IPS DF 19.7 (cell line): ENCODE measurements at regions not wholly inside any gene's neighbourhood (a gene's known extent, or its start where the extent isn't known, plus 50 kb on each side); places are given as distances from the start of the nearest gene placed in this dataset.

Experiments
- DNase-seq: peaks from one replicate; pipeline ENCODE4 v3.0.0-alpha.2; 2013; ENCODE audit warnings: low read depth, low spot score

DNA sequence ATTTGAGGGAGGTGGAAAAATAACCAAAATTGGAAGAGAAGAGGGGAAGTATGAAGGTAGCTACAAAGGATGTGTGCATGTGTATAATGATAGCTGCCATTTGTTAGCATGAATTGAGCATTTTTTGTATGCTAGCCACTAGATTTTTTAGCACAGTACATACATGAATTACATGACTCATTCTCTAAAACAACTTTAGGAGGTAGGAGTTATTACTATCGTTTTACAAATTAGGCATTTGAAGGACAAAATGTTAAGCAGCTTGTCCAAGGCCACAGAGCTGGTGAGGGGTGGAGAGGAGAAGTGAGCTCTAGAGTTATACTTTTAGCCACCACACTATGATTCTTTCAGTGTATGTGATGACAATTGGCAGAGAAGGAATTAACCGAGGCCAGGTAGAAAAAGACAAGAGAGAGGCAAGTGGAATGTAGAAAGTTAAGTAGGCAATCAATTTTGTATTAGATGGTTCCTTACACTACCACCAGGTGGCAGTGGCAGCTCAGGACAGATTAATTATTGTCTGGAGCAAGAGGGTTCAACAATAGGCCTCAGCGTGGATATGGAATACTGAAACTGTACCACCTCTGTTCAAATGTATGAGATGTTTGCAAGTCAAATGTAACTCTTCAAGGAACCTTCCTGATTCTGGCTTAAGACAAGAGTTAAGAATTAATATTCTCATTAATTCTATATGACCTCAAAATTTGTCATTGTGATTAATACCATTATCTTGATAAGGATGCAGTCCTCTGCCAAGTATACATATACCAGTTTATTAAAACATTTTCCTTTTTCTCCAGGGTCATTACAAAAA, 128.0 kb downstream of the MBL2 start:
- peak; percentile 7 for DNase-seq

DNA sequence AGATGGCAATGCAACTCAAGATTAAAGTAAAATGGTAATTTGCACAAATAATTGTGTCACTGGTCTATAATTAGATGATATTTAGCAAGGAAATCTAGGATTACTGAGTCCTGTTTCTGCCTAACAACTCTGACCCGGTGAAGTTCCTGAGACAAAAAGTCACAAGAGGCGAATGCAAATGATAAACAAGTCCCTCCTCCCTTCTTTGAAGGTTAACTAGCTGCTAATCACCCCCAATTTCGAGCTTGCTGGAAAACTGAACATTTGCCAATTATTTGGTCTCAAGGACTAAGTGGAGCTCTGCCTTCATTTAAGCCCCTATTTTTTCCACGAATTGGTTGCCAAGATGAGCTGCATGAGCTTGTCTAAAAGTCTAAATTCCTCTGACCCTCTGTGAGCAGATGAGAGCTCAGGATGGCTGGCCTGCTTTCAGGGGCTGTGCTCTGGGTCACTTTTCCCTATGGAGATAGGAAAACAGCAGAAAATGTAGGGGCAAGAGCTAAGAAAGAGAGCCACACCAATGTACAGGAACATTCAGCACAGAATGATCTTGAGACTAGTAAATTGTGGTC, 127.3 kb downstream of the MBL2 start:
- DNase-seq = no peak

DNA sequence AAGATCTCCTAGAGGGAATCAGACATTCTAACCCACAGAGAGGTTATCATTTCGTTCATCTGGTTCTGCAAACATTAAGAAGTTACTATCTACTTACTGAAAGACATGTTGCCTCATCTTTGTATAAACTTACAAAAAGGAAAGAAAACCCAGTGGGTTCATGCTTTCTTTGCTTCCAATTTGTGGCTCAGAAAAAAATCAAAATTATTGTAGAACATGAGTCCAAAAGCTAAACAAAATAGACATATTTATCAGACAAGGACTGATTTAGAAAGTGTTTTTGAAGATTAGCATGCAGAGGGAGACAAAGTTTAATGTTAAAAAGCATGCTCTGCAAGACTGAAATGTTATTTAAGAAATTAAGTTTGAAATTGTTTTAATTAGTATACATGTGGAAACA, 123.1 kb downstream of the MBL2 start:
- no peak for DNase-seq

DNA sequence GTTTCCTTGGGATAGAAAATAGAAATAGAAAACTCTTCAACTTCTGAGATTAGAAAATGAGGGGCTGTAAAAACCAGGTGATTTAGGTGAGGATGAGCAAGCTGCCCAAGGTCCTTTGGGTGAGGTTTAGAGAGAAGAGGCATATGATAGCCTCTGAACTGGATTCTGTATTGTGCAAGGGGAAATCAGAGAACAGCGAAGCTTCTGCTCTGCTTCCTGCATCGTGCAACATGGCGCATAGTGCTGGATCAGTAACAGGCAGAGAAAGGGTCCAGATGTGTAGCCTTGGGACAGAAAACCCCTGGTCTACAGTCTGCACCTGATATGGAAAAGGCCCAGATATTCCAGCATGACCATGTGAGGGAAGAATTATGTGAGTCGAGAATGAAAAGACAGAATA, 121.7 kb downstream of the MBL2 start:
- DNase-seq = no peak

DNA sequence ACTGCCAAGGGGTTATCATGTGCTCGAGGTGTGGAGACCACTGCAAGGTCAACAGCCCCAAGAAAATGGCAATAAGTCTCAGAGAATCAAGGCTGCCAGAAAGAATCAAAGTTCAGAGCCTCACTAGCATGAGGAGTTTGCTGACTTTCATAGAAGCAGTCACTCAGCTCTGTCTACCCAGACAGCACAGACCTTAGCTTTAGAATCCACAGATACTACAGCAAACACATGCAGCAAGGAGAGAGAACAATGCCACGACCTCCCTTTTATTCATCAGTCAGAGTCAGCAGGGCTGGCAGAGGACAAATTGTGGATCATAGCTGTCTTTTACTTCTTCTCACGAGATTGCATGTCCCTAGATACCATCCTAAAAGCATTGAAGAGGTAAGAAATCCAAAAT, 121.3 kb downstream of the MBL2 start:
- DNase-seq = no peak

DNA sequence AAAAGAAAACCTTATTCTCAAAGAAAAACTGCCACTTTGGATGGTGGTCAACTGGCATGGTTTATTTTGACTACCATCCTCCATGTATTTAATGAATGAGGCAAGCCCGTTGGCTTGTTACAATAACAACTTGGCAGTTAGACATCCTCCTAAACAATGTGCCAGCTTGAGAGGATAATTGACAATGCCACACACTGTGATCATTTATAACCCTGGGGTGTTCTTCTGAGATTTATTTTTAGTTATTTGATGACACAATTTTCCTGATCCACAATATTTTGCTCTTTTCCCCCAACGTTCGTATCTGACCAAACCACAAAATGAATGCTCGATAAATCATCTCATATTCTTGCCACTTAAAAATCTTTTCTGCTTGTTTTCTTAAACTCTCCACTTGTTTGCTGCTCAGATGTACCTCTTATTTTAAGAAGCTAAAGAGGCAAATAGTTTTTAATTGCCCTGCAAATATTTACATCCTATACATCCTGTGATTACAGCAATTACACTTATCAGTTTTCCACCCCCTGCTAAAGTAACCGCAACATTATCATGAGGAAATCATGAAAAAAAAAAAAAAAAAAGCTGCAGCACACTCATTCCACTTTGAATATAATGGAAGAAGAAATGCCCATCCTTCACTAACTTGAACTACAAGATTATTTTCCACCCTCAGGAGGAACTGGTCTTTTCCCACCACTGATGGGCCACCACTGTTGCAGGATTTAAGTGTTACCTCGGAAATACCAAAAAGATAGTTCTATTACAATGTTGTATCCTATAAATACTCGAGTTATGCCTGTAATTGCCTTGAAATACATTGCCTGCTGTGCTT, 119.9 kb downstream of the MBL2 start:
- no peak for DNase-seq

DNA sequence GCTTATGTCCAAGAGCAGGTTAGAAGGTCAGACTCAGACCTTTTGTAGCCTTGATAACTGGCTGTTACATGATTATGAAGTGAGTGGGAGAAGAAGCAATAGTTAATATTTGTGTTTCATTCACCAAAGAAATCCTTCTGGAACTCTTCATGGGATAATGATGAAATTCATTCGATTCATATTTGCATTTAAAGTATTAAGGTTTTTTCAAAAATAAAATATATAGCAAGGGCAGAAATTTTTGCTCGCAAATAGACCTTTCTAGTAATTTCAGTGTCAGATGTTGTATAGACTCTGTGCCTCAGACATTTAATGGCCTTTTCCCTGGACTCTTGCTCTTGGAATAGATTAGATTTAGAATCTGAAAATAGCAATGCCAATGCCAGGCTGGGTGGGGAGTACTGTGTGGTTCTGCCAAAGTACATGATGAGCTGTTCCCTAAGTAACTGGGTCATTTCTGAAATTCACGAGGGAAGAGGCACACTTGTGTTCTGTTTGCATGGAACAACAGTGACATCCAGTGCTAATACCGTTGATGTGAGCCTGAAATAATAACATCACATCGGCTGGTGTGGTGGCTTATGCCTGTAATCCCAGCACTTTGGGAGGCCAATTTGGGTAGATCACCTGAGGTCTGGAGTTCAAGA, 119.2 kb downstream of the MBL2 start:
- no peak for DNase-seq

DNA sequence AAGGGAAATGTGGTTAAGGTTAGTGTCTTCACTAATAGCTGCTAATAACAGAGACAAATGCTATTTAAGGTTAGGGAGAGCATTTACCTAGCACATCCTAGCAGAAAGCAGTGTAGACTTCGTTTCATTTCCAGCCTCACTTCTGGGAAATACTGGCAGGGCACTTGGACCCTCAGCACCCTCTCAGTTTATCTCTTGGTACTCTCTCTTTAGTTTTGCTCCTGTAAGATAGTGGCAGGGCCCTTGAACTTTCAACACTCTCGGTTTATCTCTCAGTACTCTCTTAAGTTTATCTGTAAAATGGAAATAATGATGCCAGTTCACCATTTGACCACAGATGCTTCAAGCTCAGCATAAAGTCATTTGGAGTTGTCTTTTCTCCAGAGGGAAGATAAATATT, 118.4 kb downstream of the MBL2 start:
- no peak for DNase-seq

DNA sequence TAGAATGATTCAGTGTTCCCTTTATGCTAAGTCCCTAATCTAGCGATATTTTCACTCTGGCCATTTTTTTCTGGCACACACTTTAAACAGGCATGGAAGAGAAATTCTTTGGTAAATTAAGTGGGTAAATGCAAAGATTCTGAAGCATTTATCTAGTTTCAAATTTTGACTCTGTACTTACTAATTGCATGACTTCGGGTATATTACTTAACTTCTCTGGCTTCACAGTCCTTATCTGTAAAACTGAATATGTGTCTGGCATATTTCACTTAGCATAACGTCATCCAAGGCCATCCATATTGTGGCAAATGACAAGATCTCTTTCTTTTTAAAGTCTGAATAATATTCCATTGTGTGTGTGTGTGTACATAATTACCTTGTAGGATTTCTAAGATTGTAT, 114.5 kb downstream of the MBL2 start:
- DNase-seq = no peak

DNA sequence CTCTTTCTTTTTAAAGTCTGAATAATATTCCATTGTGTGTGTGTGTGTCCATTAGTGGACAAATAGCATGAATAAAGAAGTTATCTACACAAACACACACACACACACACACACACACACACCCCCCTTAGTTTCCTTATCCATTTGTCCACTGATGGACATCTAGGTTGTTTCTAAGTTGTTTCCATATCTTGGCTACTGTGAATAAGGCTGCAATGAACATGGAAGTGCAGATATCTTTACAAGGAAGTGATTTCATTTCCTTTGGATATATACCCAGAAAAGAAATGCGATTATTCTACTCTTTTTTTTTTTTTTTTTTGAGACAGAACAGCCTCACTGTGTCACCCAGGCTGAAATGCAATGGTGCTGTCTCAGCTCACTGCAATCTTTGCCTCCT, 113.5 kb downstream of the MBL2 start:
- DNase-seq = no peak

DNA sequence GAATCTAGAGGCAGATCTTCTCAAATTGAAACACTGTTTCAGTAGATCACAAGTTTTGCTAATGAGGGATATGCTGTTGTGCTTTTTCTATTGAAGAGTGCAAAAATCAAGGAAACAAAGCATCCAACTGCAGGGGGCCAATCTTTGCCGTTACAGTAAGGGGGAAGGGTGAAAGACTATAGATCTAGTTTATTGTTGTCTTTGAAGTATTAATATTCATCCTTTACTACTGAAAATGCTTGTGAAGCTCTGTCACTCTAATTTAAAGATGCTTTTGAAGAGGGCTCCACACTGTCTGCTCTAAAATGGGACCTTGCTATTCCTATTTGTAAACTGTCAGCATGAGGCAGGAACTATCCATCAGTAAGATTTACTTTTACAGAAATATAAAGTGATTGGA, 110.3 kb downstream of the MBL2 start:
- DNase-seq = no peak

DNA sequence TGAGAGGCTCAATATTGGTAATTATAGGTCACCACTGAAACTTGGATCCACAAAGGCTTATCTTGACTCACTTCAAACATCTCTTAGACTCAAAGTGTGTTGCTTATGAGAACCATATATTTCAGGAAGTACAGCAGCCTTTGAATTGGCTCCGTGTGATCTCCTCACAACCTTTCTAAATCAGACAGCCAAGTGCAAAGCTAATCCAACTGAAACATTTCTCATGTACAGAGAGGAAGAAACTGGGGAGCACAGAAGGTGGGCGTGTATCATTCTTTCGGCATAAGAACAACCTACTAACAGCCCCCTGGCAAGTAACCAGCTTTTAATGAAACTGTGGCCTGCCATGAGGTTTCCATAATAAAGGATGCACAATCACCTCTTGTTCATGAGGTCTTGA, 109.4 kb downstream of the MBL2 start:
- DNase-seq = no peak

DNA sequence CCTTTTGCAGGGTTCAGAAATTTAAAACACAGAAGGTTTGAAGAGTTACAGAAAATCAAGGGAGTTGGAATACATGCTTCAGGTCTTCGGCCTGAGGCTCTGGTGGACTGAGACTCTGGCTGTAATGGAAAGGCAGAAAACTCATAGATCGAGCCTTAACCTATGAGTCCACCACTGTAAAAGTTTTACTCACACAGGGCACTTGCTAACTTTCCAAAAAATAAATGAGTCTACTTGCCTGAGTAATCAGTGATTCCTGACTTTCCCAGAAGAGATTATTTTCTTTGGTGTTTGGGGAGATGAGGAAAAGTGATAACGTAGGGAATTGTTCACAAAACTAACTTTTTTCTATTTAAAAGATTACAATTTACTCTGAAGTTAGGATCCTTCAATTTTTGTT, 108.0 kb downstream of the MBL2 start:
- DNase-seq = no peak

DNA sequence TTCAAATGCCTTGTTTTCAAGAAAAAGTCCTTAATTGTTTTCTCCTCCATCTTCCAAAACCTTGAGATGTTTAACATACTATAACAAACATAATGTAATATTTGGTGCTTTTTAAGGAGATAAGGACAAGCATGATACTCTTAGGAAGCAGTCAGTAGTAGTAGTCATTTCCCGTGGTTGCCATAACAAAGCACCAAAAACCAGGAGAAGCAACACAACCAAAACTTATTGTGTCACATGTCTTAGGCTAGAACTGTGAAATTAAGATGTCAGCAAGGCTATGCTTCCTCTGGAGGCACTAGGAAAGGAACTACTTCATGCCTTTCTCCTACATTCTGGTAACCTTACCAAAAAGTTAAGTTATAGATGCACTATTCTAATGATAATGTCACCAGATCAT, 106.8 kb downstream of the MBL2 start:
- DNase-seq = no peak

DNA sequence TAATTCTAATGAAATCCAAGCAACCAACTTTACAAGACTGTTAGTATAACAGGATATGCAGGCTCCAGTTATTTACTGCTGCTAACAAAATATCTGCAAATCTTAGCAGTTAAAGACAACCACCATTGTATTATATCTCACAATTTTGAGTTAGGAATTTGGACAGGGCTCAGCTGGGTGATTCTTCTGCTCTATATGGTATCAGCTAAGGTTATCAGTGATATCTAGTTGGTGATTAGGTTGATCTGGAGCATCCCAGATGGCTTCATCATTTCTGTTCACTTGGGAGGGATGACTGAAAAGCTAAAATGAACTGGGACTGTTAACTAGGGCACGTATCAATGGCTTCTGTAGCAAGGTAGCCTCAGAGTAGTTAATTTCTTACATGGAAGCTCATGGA, 105.7 kb downstream of the MBL2 start:
- no peak for DNase-seq

DNA sequence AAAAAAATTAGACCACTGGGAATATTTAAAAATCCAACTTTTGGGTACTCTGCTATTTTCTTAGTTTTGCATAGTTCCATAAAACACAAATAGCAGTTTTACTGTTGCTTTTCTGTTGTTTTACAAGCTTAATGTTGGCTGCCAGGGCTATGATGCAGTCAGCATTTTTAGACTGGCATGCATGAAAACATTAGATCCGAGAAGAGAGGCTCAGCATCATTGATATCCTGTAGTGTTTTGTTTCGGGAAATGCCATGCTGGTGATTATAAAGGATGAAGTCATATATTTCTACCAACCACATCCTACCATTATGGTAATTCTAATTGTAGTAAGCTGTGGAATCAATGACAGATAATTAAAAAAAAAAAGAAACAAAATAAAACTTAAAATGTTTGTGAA, 104.6 kb downstream of the MBL2 start:
- DNase-seq = no peak

DNA sequence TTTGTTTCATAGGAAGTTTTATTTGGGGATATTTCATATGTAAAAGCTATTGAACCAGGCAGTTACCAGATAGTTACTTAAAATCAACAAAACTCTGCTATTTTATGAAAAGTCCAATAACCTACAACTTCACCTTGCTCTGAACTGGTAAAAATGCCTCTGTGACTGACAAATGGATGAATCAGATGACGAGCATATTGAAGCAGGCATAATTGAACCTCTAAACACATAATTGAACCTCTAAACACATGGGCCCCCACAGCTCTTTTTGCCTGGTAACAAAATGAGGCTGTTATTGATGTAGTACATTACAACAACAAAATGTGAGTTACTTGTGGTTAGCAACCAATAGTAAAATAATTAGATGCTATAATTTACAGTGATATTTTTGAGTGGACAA, 99.7 kb downstream of the MBL2 start:
- DNase-seq = no peak

DNA sequence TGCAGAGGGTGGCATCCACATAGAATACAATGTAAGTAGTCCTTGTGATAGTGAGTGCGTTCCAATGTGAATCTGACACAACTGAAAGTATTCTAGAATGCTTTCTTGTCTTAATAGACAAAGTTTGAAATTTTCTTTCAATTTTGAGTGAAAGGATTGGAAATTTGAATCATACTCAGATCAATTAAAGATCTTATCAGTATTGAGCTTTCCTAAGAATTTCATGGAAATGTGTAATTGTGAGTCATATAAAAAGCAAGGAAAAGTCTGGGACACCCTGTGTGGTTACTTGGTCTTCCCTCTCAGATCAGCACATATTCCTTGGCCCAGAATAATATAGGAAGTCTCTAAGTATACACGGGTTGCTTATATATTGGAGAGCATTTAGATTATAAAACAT, 99.1 kb downstream of the MBL2 start:
- DNase-seq = no peak

DNA sequence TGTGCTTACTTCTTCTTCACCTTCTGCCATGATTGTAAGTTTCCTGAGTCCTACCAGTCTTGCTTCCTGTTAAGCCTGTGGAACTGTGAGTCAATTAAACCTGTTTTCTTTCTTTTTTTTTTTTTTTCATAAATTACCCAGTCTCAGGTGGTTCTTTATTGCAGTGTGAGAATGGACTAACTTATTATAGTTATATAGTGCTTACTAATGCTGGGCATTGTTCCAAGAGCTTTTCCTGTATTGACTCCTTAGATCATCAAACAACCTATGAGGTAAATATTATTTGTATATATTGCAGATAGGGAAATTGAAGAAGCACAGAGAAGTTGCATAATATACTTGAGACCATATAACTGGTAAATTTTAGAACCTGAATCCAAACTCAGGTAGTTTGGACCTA, 98.1 kb downstream of the MBL2 start:
- DNase-seq = no peak

DNA sequence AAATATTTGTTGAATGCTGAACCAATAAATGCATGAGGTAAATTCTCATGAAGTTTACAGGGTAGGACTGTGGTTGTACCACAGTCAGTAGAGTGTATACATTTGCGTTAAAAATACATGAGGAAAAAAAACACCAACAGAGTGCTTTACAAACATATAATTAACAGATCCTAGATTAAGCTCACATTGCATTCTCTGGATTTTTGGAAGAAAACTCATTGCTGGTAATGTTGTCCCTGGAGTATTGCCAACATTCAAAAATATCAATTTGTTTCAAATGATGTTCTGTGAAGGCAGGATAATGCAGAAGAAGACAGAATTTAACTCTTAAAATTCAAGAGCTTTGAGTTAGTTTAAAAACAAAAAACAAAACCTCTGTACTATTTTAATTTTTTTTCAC, 95.5 kb downstream of the MBL2 start:
- DNase-seq = no peak

DNA sequence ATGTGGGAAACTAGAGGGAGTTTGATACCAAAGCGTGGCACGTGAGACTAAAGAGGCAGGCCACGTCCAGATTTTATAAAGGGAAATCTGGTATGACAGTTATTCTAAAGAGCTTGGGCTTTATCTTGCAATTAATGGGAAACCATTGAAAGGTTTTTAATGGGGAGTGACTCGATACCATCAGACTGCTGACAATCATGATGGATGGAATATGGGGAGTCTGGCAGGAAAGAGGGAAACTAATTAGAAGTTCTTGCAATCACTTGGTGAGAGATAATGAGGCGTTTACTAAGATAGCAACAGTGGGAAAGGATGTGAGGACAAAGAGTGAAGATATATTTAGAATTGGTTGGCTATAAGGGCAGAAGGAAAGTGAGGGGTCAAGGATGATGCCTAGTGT, 94.0 kb downstream of the MBL2 start:
- no peak for DNase-seq

DNA sequence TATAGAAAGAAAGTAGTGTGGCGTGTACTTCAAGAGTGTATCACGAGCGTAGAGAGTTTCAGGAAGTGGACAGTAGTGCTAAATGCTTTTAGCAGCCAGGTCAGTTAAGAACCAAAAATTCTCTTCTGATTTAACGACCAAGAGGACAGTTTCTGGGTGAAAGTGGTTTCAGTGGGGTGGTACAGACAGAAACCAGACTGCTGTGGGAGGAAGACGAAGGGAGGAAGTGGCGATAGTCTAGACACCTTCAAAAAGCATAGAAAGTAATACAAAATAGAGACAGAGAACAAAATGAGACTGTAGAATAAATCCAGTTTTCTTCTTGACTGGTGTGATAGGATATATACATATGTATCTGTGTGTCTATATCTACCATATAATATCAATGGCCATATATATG, 93.5 kb downstream of the MBL2 start:
- DNase-seq = no peak
